MM.1S (cell line): ENCODE measurements at regions not wholly inside any gene's neighbourhood (a gene's known extent, or its start where the extent isn't known, plus 50 kb on each side); places are given as distances from the start of the nearest gene placed in this dataset.

Experiments used
- EZH2 ChIP-seq: fragments of 300-600 bp; sonication (generic); optimal IDR thresholded peaks from 2 replicates; pipeline ENCODE3; 2017; ENCODE audit warnings: low read depth, mild to moderate bottlenecking, antibody characterized with exemption, low read length, mixed read lengths
- EZH2phosphoT487 ChIP-seq: fragments of 300-600 bp; sonication (generic); IDR thresholded peaks from 2 replicates; pipeline ENCODE4 v1.6.1; 2018; ENCODE audit warnings: antibody characterized with exemption, low read length
- TF ChIP-seq, protein P1 (sequence below): fragments of 300-600 bp; sonication (generic); IDR thresholded peaks from 2 replicates; pipeline ENCODE4 v1.5.1; 2016; ENCODE audit warnings: antibody characterized with exemption, low read length, mixed read lengths

DNA sequence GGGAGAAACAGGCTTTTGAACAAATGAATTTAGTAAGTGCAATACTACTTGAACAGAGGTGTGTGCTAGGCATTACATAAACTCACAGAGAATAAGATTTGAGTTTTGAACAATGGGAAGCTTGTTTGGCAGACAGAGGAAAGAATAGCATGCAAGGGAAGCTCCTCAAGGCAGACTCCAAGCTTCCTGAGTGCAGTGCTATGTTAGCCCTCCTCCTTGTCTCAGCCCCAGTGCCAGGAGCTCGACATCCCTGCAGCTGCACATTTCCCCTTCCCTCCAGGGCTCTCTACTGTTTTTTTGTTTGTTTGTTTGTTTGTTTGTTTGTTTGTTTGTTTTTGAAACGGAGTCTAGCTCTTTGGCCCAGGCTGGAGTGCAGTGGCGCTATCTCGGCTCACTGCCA, 237.5 kb downstream of the IPMK start:
- TF ChIP-seq, protein P1, sequence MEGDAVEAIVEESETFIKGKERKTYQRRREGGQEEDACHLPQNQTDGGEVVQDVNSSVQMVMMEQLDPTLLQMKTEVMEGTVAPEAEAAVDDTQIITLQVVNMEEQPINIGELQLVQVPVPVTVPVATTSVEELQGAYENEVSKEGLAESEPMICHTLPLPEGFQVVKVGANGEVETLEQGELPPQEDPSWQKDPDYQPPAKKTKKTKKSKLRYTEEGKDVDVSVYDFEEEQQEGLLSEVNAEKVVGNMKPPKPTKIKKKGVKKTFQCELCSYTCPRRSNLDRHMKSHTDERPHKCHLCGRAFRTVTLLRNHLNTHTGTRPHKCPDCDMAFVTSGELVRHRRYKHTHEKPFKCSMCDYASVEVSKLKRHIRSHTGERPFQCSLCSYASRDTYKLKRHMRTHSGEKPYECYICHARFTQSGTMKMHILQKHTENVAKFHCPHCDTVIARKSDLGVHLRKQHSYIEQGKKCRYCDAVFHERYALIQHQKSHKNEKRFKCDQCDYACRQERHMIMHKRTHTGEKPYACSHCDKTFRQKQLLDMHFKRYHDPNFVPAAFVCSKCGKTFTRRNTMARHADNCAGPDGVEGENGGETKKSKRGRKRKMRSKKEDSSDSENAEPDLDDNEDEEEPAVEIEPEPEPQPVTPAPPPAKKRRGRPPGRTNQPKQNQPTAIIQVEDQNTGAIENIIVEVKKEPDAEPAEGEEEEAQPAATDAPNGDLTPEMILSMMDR = no peak
- no peak for TF ChIP-seq EZH2
- no peak for TF ChIP-seq EZH2phosphoT487
